NCI-H748 treated with DMSO at 0.1 percent for 48 hours (cell line): ENCODE measurements at regions not wholly inside any gene's neighbourhood (a gene's known extent, or its start where the extent isn't known, plus 50 kb on each side); places are given as distances from the start of the nearest gene placed in this dataset.
"Not testable (repeated sequence)": the region's sequence is repeated elsewhere in the genome, so short reads cannot be mapped to it uniquely, and the experiment has no call there.

Experiments
- DNase-seq: peaks from one replicate; lab custom pipeline; 2025; lab: John Stamatoyannopoulos, UW

- DNase-seq: no peak
These were observed 300.4 kb downstream of the MAN2A1 start for GRCh38 chr5:109989994-109990722.

- no peak for DNase-seq
These were observed 301.1 kb downstream of the MAN2A1 start for GRCh38 chr5:109990723-109991359.

GRCh38 chr5:109992264-109992915 lies 302.7 kb downstream of the MAN2A1 start:
- DNase-seq: no peak

GRCh38 chr5:109994135-109994534 lies 304.4 kb downstream of the MAN2A1 start:
- no peak for DNase-seq

- DNase-seq: no peak
These were observed 306.5 kb downstream of the MAN2A1 start for GRCh38 chr5:109996246-109996645.

GRCh38 chr5:109997161-109997560 lies 307.4 kb downstream of the MAN2A1 start:
- DNase-seq: no peak

GRCh38 chr5:109998208-109998607 lies 308.5 kb downstream of the MAN2A1 start:
- DNase-seq: no peak

- no peak for DNase-seq
These were observed 309.0 kb downstream of the MAN2A1 start for GRCh38 chr5:109998726-109999125.

- no peak for DNase-seq
These were observed 311.9 kb downstream of the MAN2A1 start for GRCh38 chr5:110001648-110002047.

GRCh38 chr5:110002652-110003051 lies 312.9 kb downstream of the MAN2A1 start:
- DNase-seq: no peak

- DNase-seq: not testable (repeated sequence)
These were observed 316.3 kb downstream of the MAN2A1 start for GRCh38 chr5:110005907-110006562.

- DNase-seq: no peak
These were observed 317.4 kb downstream of the MAN2A1 start for GRCh38 chr5:110007101-110007500.

- DNase-seq: no peak
These were observed 318.4 kb downstream of the MAN2A1 start for GRCh38 chr5:110008131-110008530.

- no peak for DNase-seq
These were observed 322.4 kb downstream of the MAN2A1 start for GRCh38 chr5:110012145-110012544.

GRCh38 chr5:110013017-110013416 lies 323.3 kb downstream of the MAN2A1 start:
- DNase-seq: no peak

GRCh38 chr5:110017854-110018253 lies 328.1 kb downstream of the MAN2A1 start:
- DNase-seq: no peak

- DNase-seq: no peak
These were observed 328.8 kb downstream of the MAN2A1 start for GRCh38 chr5:110018509-110018908.

GRCh38 chr5:110019119-110019518 lies 329.4 kb downstream of the MAN2A1 start:
- DNase-seq: no peak

GRCh38 chr5:110019780-110020179 lies 330.1 kb downstream of the MAN2A1 start:
- DNase-seq: no peak

- no peak for DNase-seq
These were observed 331.5 kb downstream of the MAN2A1 start for GRCh38 chr5:110021251-110021650.

- DNase-seq: no peak
These were observed 335.4 kb downstream of the MAN2A1 start for GRCh38 chr5:110025160-110025559.

GRCh38 chr5:110027527-110028322 lies 338.0 kb downstream of the MAN2A1 start:
- DNase-seq: no peak
